ENCODE measurements at regions not wholly inside any gene's neighbourhood (a gene's known extent, or its start where the extent isn't known, plus 50 kb on each side); places are given as distances from the start of the nearest gene placed in this dataset.

DNA sequence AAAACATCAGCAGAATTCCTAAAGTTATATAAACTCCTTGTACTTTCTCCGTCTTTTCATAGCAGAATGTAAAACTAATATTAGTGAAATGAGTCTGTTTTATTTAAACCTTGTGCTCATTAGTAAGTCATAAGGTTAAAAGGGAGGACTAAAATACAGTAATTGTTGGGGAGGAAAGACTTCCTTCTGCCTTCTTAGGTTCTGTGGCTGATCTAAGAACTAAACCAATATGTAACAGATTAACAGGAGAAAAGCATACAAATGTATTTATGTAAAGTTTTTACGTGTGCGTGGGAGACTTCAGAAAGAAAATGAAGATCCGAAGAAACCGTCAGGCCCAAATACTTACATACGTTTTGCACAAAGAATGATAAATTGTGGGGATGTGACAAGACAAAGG, 286.6 kb upstream of the MAD2L1 start:
- Histone ChIP-seq H4K91ac (ENCODE audit: insufficient read depth, low read depth, low read length) (no peak overlapping the region), H3K4me1 (ENCODE audit: control insufficient read depth, insufficient read depth, low read length) (no peaks in the 10 kb centered on the region), H2BK20ac (ENCODE audit: low read depth, low read length) (no peak overlapping the region), H4K8ac (ENCODE audit: low read depth in 2 of 2, low read length in 2 of 2) (no peak overlapping the region), H3K4ac (ENCODE audit: low read depth, low read length) (no peak overlapping the region), H3K9me3 (ENCODE audit: control insufficient read depth, insufficient read depth, low read length) (no peaks in the 10 kb centered on the region), H3K4me3 (ENCODE audit: insufficient read depth, low read depth, low read length) (no peak overlapping the region), H3K56ac (ENCODE audit: extremely low read depth, insufficient read depth, low read length) (no peak overlapping the region), H4K20me1 (ENCODE audit: insufficient read depth, low read length) (no peaks in the 10 kb centered on the region), H3K79me1 (ENCODE audit: low read depth in 1 of 2, low read length in 2 of 2) (no peaks in the 10 kb centered on the region), H2BK5ac (ENCODE audit: low read depth, low read length, poor library complexity, severe bottlenecking) (no peak overlapping the region), H2BK120ac (ENCODE audit: low read depth, low read length) (no peak overlapping the region), H3K36me3 (ENCODE audit: control insufficient read depth, insufficient read depth, low read length) (no peaks in the 10 kb centered on the region), H3K4me2 (ENCODE audit: low read depth, low read length) (no peak overlapping the region), H3K23ac (ENCODE audit: low read depth, low read length) (no peak overlapping the region), H3K27ac (ENCODE audit: insufficient read depth, low read length) (no peak overlapping the region), H3K9me1 (ENCODE audit: insufficient read depth, low read length) (no peaks in the 10 kb centered on the region), H3K18ac (ENCODE audit: low read depth, low read length) (no peak overlapping the region), H2AK5ac (ENCODE audit: low read depth, low read length) (no peak overlapping the region), H2AFZ (replicated peaks; ENCODE audit: low read length, poor library complexity) (no peak overlapping the region), H3K27me3 (ENCODE audit: control insufficient read depth, insufficient read depth, low read length) (no peaks in the 10 kb centered on the region), H2AK9ac (replicated peaks; ENCODE audit: low read depth, low read length, poor library complexity) (no peak overlapping the region), H4K5ac (ENCODE audit: low read depth, low read length) (no peak overlapping the region), H3K9ac (ENCODE audit: low read depth, low read length) (no peak overlapping the region), H3K14ac (replicated peaks; ENCODE audit: low read depth, low read length) (no peak overlapping the region), H2BK15ac (ENCODE audit: low read depth, low read length) (no peak overlapping the region)
- ChIA-PET POLR2A (ENCODE audit: unreplicated experiment) (no interaction called here), CTCF (no interaction called here)
- intact Hi-C loops (cut with micrococcal nuclease), result no loop called here
- BruUV-seq (replicated peaks), result no TSS peak
- DNase-seq (no peak), ATAC-seq (ENCODE audit: low read depth) (no peak)
- TF ChIP-seq RCOR1 (IDR thresholded peaks at IDR 0.05; ENCODE audit: insufficient replicate concordance, low read length), result no peak
- in situ Hi-C loops (cut with MboI; ENCODE audit: low sequenced_read_pairs), result no loop called here
- WGBS, 2 experiments (ENCODE audit: extremely low coverage in 2 of 2, insufficient read length in 1 of 2), result 100% methylated on average over 3 of the region's 6 CpGs; no CpG with 5 or more reads in 1 of the 2 experiments
- dilution Hi-C loops (cut with HindIII; ENCODE audit: low sequenced_read_pairs, unreplicated experiment), result no loop called here

Data from IMR-90 (cell line).